Thyroid gland (tissue), 4 donors: ENCODE measurements at regions not wholly inside any gene's neighbourhood (a gene's known extent, or its start where the extent isn't known, plus 50 kb on each side); places are given as distances from the start of the nearest gene placed in this dataset.

Experiments used
- DNase-seq, 2 donors: peaks; one replicate each; pipeline ENCODE4 v3.0.0-alpha.2; 2019
- H3K27ac ChIP-seq, 3 donors: fragments of 200-600 bp; sonication (generic); 1 replicate in 2 of 3; 2 replicates in 1 of 3; pipeline ENCODE4 v1.5.1; 2016 to 2019; ENCODE audit warnings: mild to moderate bottlenecking in 1 of 3, moderate library complexity in 1 of 3
- H3K27me3 ChIP-seq: fragments of 200-600 bp; sonication (generic); one replicate; pipeline ENCODE4 v1.5.1; 2019
- H3K36me3 ChIP-seq, 2 donors: fragments of 200-600 bp; sonication (generic); one replicate each; pipeline ENCODE4 v1.5.1; 2016 to 2019
- H3K4me1 ChIP-seq, 2 donors: fragments of 200-600 bp; sonication (generic); one replicate each; pipeline ENCODE4 v1.5.1; 2017 to 2019
- H3K4me3 ChIP-seq, 3 donors: fragments of 200-600 bp; sonication (generic); replicated peaks in 1 of 3; 1 replicate in 2 of 3; 2 replicates in 1 of 3; pipeline ENCODE4 v1.5.1; 2016; ENCODE audit warnings: mild to moderate bottlenecking in 1 of 3
- H3K9me3 ChIP-seq: fragments of 200-600 bp; sonication (generic); one replicate; pipeline ENCODE4 v1.5.1; 2017
- POLR2A ChIP-seq, 2 donors: fragments of 450-650 bp; IDR thresholded peaks; one replicate each; pipeline ENCODE4 v1.6.1; 2017; ENCODE audit warnings: antibody characterized with exemption in 2 of 2, mild to moderate bottlenecking in 2 of 2, moderate library complexity in 1 of 2
- WGBS, 2 donors: methylation state at CpG; one replicate each; pipeline ENCODE4 v1.1.5; 2017; 5-methylcytosine and 5-hydroxymethylcytosine counted together
- intact Hi-C: fragments of 100-400 bp; cut with DNase I; formaldehyde crosslinking; loops from one replicate; pipeline ENCODE4 v1.15.1; 2023
- TF ChIP-seq, protein P1 (sequence below), 6 experiments: fragments of 200-600 bp in 3 of 6; fragments of 450-650 bp in 3 of 6; sonication (generic) in 3 of 6; IDR thresholded peaks; one replicate each; pipeline ENCODE4 v1.5.1; 2016 to 2019; ENCODE audit warnings: antibody characterized with exemption in 6 of 6, mild to moderate bottlenecking in 2 of 6, inconsistent platforms in 1 of 6, moderate library complexity in 1 of 6

DNA sequence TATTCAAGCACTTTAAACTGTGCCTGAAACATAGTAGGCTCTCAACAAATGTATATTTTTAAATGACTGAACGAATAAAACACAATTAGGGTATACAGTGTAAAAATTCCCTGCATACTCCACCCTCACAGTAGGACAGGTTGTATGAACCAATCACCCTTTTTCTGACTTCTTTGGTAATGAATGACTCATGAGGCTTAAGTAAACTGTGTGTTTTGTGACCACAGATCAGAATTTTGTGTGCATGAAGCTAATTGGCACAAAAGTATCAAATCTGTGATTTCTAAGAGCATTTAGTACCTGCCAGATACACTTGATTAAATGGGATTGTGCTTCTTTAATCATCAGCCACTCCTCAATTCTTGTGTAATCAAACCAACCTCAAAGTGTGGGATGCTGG is 109.9 kb upstream of the MAP4K3 start:
- intact Hi-C loops: no loop called here
- Histone ChIP-seq H3K27me3 (no peaks in the 10 kb centered on the region), H3K4me1 (no peaks in the 10 kb centered on the region), H3K27ac (no peak overlapping the region), H3K4me3 (no peak overlapping the region), H3K36me3 (no peaks in the 10 kb centered on the region), H3K9me3 (no peaks in the 10 kb centered on the region)
- DNase-seq: no peak
- TF ChIP-seq, protein P1, sequence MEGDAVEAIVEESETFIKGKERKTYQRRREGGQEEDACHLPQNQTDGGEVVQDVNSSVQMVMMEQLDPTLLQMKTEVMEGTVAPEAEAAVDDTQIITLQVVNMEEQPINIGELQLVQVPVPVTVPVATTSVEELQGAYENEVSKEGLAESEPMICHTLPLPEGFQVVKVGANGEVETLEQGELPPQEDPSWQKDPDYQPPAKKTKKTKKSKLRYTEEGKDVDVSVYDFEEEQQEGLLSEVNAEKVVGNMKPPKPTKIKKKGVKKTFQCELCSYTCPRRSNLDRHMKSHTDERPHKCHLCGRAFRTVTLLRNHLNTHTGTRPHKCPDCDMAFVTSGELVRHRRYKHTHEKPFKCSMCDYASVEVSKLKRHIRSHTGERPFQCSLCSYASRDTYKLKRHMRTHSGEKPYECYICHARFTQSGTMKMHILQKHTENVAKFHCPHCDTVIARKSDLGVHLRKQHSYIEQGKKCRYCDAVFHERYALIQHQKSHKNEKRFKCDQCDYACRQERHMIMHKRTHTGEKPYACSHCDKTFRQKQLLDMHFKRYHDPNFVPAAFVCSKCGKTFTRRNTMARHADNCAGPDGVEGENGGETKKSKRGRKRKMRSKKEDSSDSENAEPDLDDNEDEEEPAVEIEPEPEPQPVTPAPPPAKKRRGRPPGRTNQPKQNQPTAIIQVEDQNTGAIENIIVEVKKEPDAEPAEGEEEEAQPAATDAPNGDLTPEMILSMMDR (IDR thresholded peaks at IDR 0.05): no peak
- no peak for TF ChIP-seq POLR2A (IDR thresholded peaks at IDR 0.05)
- 85 to 88% methylated on average over 1 of the region's 1 CpG for WGBS, 2 donors

GRCh38 chr2:39547811-39548719 is 111.0 kb upstream of the MAP4K3 start:
- DNase-seq: no peak
- Histone ChIP-seq H3K27me3 (no peaks in the 10 kb centered on the region), H3K4me3 (no peak overlapping the region), H3K27ac (no peak overlapping the region), H3K9me3 (no peaks in the 10 kb centered on the region), H3K4me1 (no peaks in the 10 kb centered on the region), H3K36me3 (no peaks in the 10 kb centered on the region)
- intact Hi-C loops: no loop called here
- 91 to 92% methylated on average over 9 of the region's 9 CpGs for WGBS, 2 donors
- TF ChIP-seq, protein P1 (IDR thresholded peaks at IDR 0.05): no peak
- TF ChIP-seq POLR2A (IDR thresholded peaks at IDR 0.05): no peak

- 94 to 98% methylated on average over 1 of the region's 1 CpG for WGBS, 2 donors
Observed at GRCh38 chr2:39549000-39549399, 111.9 kb upstream of the MAP4K3 start.

DNA sequence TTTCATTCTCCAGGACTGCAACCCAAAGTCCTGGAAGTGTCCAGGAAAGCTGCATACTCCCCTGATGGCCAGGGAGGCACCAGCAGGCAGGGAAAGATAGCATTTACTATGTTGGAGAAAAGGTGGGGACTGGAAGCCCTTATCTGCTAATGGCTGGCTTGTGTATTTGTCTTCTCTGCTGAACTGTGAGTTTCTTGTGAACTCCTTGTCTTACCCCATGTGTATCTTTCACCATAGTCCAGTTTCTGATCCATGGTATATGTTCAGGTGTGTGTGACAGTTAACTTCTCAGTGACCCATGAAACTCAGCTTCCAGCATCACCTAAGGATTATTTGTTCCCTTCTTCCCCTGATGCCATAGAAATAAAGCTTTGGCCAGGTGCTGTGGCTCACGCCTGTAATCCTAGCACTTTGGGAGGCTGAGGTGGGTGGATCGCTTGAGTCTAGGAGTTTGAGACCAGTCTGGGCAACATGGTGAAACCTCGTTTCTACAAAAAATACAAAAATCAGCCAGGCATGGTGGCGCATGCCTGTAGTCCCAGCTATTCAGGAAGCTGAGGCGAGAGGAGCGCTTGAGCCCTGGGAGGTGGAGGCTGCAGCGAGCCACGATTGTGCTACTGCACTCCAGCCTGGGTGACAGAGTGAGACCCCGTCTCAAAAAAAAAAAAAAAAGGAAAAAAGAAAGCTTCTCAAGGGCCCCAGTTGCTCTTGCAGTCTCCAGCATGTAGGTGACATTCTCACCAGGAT is 112.8 kb upstream of the MAP4K3 start:
- DNase-seq: peak in 1 of 2 donors; percentile 18
- Histone ChIP-seq H3K36me3 (no peaks in the 10 kb centered on the region), H3K9me3 (no peaks in the 10 kb centered on the region), H3K27me3 (no peaks in the 10 kb centered on the region), H3K4me3 (no peak overlapping the region), H3K4me1 (no peaks in the 10 kb centered on the region), H3K27ac (no peak overlapping the region)
- intact Hi-C loops: no loop called here
- WGBS, 2 donors: 73 to 77% methylated on average over 9 of the region's 9 CpGs
- TF ChIP-seq POLR2A (IDR thresholded peaks at IDR 0.05): no peak
- TF ChIP-seq, protein P1 (IDR thresholded peaks at IDR 0.05): no peak

More at GRCh38 chr2:39549000-39549399, 111.9 kb upstream of the MAP4K3 start:
- Histone ChIP-seq H3K27ac (no peak overlapping the region), H3K36me3 (no peaks in the 10 kb centered on the region), H3K27me3 (no peaks in the 10 kb centered on the region), H3K9me3 (no peaks in the 10 kb centered on the region), H3K4me3 (no peak overlapping the region), H3K4me1 (no peaks in the 10 kb centered on the region)
- no peak for DNase-seq
- TF ChIP-seq, protein P1 (IDR thresholded peaks at IDR 0.05): no peak
- intact Hi-C loops: no loop called here
